SK-N-MC (cell line): ENCODE measurements at regions not wholly inside any gene's neighbourhood (a gene's known extent, or its start where the extent isn't known, plus 50 kb on each side); places are given as distances from the start of the nearest gene placed in this dataset.

Experiments used
- EZH2 ChIP-seq: fragments of 200-600 bp; sonication (generic); IDR thresholded peaks from one replicate; pipeline ENCODE4 v1.6.1; 2017; ENCODE audit warnings: antibody characterized with exemption
- FOXP2 ChIP-seq: optimal IDR thresholded peaks from 2 replicates; pipeline ENCODE3; 2011; ENCODE audit warnings: mild to moderate bottlenecking, moderate library complexity; ENCODE audit not compliant: insufficient read depth; ENCODE audit errors: extremely low read length, control extremely low read depth
- POLR2AphosphoS5 ChIP-seq: IDR thresholded peaks from 2 replicates; pipeline ENCODE4 v1.6.1; 2012; ENCODE audit warnings: mild to moderate bottlenecking, low read depth, low read length, borderline replicate concordance

- TF ChIP-seq POLR2AphosphoS5: no peak
- TF ChIP-seq EZH2: no peak
- TF ChIP-seq FOXP2: no peak
Measured at GRCh38 chr18:72336786-72337185, 207.4 kb downstream of the CBLN2 start.
